PFSK-1 (cell line): ENCODE measurements at regions not wholly inside any gene's neighbourhood (a gene's known extent, or its start where the extent isn't known, plus 50 kb on each side); places are given as distances from the start of the nearest gene placed in this dataset.

Source experiments
- FOXP2 ChIP-seq: optimal IDR thresholded peaks from 2 replicates; pipeline ENCODE3; 2011; ENCODE audit warnings: borderline replicate concordance, control low read depth, inconsistent platforms; ENCODE audit not compliant: insufficient read depth; ENCODE audit errors: extremely low read length, extremely low read depth
- POLR2AphosphoS5 ChIP-seq: IDR thresholded peaks from 2 replicates; pipeline ENCODE4 v1.6.1; 2012; ENCODE audit warnings: low read depth, mild to moderate bottlenecking, control low read depth, low read length, moderate library complexity
- REST ChIP-seq, 2 experiments: IDR thresholded peaks; 2 replicates each; pipeline versions ENCODE4 v1.6.1 to v1.8.0; 2011 to 2012; ENCODE audit warnings: low read depth in 2 of 2, low read length in 2 of 2, control low read depth in 1 of 2, inconsistent platforms in 1 of 2, mild to moderate bottlenecking in 1 of 2, moderate library complexity in 1 of 2; ENCODE audit not compliant: insufficient read depth in 1 of 2
- SIN3A ChIP-seq: IDR thresholded peaks from 2 replicates; pipeline ENCODE4 v1.6.1; 2012; ENCODE audit warnings: mild to moderate bottlenecking, low read length, moderate library complexity, borderline replicate concordance; ENCODE audit not compliant: insufficient read depth
- TAF1 ChIP-seq: IDR thresholded peaks from 2 replicates; pipeline ENCODE4 v1.6.1; 2012; ENCODE audit warnings: low read length, control low read depth, borderline replicate concordance; ENCODE audit not compliant: insufficient read depth

GRCh38 chr10:29962166-29962850 lies 97.1 kb downstream of the JCAD start:
- TF ChIP-seq REST (IDR thresholded peaks at IDR 0.05; ENCODE audit: insufficient read depth in 1 of 2, low read depth in 2 of 2, low read length in 2 of 2) (no peak), FOXP2 (no peak)

- TF ChIP-seq SIN3A (no peak), TAF1 (no peak), REST (IDR thresholded peaks at IDR 0.05; ENCODE audit: insufficient read depth in 1 of 2, low read depth in 2 of 2, low read length in 2 of 2) (no peak), FOXP2 (no peak), POLR2AphosphoS5 (no peak)
Measured at GRCh38 chr10:29961351-29961750, 98.0 kb downstream of the JCAD start.

GRCh38 chr10:29960261-29960660 lies 99.1 kb downstream of the JCAD start:
- TF ChIP-seq POLR2AphosphoS5 (no peak), FOXP2 (no peak), REST (IDR thresholded peaks at IDR 0.05; ENCODE audit: insufficient read depth in 1 of 2, low read depth in 2 of 2, low read length in 2 of 2) (no peak), TAF1 (no peak), SIN3A (no peak)

- no peak for TF ChIP-seq FOXP2
- no peak for TF ChIP-seq SIN3A
- TF ChIP-seq POLR2AphosphoS5: no peak
- TF ChIP-seq TAF1: no peak
Measured at GRCh38 chr10:29959586-29959985, 99.8 kb downstream of the JCAD start.

GRCh38 chr10:29958440-29958839 lies 100.9 kb downstream of the JCAD start:
- TF ChIP-seq POLR2AphosphoS5: no peak
- no peak for TF ChIP-seq TAF1
- no peak for TF ChIP-seq SIN3A
- no peak for TF ChIP-seq REST (IDR thresholded peaks at IDR 0.05; ENCODE audit: insufficient read depth in 1 of 2, low read depth in 2 of 2, low read length in 2 of 2)
- TF ChIP-seq FOXP2: no peak
